CD4-positive, alpha-beta T cell treated with Interleukin-17A for 4 hours (primary cell): ENCODE measurements at regions not wholly inside any gene's neighbourhood (a gene's known extent, or its start where the extent isn't known, plus 50 kb on each side); places are given as distances from the start of the nearest gene placed in this dataset.
A peak's percentile ranks its signal among the peaks of the same experiment; 100 is the strongest.
"Not testable (repeated sequence)": the region's sequence is repeated elsewhere in the genome, so short reads cannot be mapped to it uniquely, and the experiment has no call there.

Experiments
- DNase-seq: peaks from one replicate; pipeline ENCODE4 v3.0.0-alpha.2; 2020; ENCODE audit warnings: mixed read lengths

DNA sequence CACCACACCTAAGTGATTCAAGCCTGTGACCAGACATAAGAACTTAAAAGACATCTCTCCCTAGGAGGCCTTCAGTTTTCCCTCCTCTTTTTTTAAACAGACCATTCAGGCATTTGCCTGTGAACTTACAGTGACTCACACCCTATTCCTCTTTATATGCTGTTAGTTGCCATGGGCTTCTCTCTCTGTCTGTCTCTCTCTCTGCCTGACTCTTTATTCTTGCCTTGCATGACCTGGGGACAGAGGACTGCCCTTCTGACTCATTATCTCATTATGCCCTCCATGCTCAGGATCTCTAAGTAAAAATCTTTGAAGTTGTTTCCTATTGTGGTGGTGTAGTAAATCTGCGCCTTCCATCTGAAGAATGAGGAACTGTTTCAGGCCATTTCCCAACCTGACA is 442.2 kb upstream of the MAN1A1 start:
- no peak for DNase-seq

DNA sequence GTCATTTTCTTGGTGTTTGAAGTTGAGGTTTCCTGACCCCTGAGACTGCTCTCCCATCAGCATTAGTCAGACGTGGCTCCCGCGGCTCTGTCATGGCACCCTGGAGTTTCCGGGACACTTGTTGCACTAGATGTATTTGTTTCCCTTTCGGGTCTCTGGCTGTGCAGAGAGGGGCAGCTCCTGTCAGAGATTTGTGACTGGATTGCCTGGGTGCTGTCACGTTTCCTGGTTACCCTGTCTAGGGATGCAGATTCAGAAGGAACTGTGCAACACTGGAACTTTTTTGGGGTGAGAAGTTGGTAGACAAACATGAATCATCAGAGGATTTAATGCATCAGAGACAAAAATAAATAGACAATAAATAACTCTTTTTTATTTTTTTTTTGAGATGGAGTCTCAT is 431.8 kb upstream of the MAN1A1 start:
- no peak for DNase-seq

GRCh38 chr6:119768201-119768600 is 418.6 kb upstream of the MAN1A1 start:
- no peak for DNase-seq

DNA sequence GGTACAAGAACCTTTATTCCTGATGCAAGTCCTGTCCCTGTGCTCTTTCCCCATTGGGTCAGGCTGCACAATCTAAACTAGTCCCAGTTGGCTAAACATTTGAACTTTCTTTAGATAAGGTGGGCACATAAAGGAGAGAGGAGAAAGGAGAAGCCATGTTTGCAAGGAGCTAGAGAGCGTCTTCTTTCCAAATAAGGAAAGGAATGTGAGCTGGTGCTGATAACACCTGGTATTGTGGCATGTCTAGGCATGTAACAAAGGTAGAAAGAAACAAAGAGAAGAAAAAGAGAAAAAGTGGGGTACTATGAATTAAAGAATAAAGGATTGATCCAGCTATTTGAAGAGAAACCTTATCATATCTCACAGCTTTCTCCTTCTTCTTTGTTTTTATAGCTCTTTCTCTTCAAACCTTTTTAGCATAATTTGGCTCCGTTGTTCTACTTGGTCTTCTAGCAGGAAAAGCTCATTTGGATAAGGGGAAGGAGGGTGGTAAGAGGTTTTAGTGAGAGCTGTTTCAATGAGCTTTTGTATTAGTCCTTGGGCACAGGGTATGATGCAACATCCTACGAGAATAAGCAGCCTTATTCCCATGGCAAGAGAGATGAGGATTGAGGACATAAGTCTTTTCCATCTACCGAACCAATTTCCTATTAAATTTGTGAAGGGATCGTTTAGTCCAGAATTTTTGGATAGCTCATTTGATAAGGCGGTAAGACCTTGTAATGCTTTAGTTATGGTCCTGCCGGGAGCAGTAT is 415.5 kb upstream of the MAN1A1 start:
- no peak for DNase-seq

GRCh38 chr6:119760046-119760445 is 410.5 kb upstream of the MAN1A1 start:
- DNase-seq = no peak

GRCh38 chr6:119758385-119758784 is 408.8 kb upstream of the MAN1A1 start:
- DNase-seq = no peak

GRCh38 chr6:119757467-119757866 is 407.9 kb upstream of the MAN1A1 start:
- no peak for DNase-seq

DNA sequence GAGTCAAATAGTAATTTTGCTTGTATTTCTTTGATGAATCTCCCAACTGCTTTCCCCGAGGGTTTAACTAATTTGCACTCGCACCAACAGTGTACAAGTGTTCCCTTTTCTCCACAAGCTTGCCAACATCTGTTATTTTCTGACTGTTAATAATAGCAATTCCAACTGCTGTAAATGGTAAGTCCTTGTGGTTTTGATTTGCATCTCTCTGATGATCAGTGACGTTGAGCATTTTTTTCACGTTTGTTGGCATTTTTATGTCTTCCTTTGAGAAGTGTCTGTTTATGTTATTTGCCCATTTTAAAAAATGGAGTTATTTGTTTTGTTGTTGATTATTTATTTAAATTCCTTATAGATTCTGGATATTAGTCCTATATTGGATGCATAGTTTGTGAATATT is 399.8 kb upstream of the MAN1A1 start:
- DNase-seq = no peak

GRCh38 chr6:119748535-119748934 is 399.0 kb upstream of the MAN1A1 start:
- not testable (repeated sequence) for DNase-seq

GRCh38 chr6:119742188-119742803 is 392.7 kb upstream of the MAN1A1 start:
- peak; percentile 54 for DNase-seq

GRCh38 chr6:119739769-119740168 is 390.2 kb upstream of the MAN1A1 start:
- DNase-seq = no peak

DNA sequence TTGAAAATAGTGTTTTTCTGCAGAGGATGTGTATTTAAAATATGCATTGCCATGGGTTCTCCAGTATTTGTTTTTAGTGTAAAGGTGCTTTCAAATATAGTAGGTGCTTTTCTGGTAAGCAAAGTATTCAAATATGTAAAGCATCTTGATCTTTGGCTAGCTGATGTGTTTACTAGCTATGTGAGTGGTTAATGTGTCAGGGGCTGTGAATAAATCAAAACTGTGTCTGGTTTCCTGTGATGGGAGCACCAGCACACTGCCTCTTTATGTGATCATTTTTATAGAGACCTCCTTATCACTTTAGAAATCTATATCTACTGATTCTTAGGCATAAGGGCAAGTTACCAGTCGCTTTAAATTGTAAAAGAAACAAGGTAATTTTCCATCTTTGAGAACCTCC is 388.9 kb upstream of the MAN1A1 start:
- no peak for DNase-seq

- DNase-seq = no peak
Observed at GRCh38 chr6:119736296-119737021, 386.9 kb upstream of the MAN1A1 start.

DNA sequence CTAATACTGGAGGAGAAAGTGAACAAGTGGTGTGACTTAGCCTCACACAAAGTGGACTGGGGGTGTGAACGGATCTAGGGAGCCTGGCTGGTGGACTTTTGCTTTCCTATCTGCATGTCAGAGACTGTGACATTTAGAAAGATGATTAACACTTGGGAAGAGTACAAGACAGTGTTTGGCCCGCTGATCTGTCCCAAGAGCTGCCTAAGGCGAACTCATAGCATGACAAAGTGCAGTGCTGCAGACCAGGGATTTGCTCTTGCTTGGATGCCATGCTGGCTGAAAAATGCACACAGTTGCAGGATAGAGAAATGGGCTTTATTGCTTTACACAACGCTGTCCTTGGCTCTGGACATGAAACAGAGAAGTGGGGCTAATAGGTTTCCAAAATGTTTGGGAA is 386.0 kb upstream of the MAN1A1 start:
- no peak for DNase-seq

DNA sequence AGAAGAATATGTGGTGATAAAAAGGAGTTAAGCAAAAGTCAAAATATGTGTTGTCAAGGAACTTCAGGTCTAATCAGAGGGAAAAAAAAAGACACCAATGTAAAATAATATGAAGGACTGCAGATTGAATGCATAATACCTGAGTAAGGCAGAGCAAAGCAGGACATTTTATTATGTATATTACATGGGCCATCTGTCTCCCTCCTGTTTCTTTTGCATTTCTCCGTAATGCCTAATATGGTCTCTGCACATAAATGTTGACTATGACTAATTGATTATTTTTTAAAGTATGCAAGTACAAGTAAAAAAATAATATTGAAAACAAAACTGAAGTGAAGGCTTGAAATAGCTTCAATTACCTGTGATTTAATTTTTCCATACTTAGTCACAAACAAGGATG is 384.7 kb upstream of the MAN1A1 start:
- no peak for DNase-seq

GRCh38 chr6:119728935-119729334 is 379.4 kb upstream of the MAN1A1 start:
- no peak for DNase-seq

GRCh38 chr6:119728220-119728750 is 378.7 kb upstream of the MAN1A1 start:
- DNase-seq = no peak

- no peak for DNase-seq
Observed at GRCh38 chr6:119727504-119728219, 378.1 kb upstream of the MAN1A1 start.

DNA sequence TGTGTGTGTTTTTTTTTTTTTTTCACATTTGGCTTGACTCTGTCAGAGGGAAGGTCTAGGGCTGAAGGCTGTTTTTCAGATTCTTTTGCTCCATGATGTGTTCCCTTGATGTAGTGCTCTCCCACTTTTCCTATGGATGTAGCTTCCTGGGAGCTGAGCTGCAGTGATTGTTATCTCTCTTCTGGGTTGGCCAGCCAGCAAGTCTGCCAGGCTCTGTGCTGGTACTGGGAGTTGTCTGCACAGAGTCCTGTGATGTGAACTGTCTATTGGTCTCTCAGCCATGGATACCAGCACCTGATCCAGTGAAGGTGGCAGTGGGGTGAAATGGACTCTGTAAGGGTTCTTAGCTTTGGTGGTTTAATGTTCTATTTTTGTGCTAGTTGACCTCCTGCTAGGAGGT is 377.4 kb upstream of the MAN1A1 start:
- not testable (repeated sequence) for DNase-seq

DNA sequence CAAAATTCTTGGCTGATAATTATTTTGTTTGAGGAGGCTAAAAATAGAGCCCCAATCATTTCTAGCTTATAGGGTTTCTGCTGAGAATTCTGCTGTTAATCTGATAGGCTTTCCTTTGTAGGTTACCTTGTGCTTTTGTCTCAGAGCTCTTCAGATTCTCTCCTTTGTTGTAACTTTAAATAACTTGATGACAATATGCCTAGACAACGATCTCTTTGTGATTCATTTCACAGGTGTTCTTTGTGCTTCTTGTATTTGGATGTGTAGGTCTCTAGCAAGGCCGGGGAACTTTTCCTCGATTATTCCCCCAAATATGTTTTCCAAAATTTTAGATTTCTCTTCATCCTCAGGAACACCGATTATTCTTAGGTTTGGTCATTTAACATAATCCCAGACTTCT is 376.5 kb upstream of the MAN1A1 start:
- DNase-seq = no peak

GRCh38 chr6:119720160-119720559 is 370.6 kb upstream of the MAN1A1 start:
- DNase-seq = no peak

- no peak for DNase-seq
Observed at GRCh38 chr6:119717942-119718341, 368.4 kb upstream of the MAN1A1 start.

DNA sequence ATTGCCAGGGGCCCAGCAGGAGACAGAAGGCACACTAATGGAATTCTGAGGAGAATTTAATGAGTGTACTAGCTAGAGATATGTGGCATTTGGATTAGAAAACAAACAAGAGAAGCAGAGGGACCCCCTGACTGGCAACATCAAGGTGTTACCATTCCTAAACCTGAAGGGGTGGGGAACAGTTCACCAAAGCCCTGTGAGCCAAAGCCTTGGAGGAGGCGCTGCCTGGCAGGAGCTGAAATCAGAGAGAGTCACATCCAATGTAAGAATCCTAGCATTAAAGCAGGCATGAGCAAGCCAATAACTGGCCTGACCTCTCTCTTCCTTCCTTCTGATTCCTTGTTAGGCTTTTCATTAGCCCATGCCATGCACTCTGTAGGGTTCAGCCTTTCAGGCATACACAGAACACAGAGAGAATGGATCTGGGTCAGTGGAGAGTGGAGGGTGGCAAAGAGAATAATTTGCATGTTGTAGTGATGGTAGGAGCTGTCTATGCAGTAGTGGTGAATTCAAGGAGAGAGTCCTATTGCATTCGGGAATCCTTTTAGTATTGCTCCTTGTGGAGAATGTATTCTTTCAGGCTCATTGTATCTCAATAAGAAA is 367.2 kb upstream of the MAN1A1 start:
- no peak for DNase-seq
